ENCODE measurements at regions not wholly inside any gene's neighbourhood (a gene's known extent, or its start where the extent isn't known, plus 50 kb on each side); places are given as distances from the start of the nearest gene placed in this dataset.

GRCh38 chr16:51994597-51994996 is 552.3 kb downstream of the TOX3 start:
- H3K27ac Mint-ChIP-seq (ENCODE audit: unreplicated experiment), result peak overlapping the region; percentile 18
- peaks cover 9% of the 10 kb centered on the region for H3K36me3 Mint-ChIP-seq (ENCODE audit: insufficient read depth, unreplicated experiment)
- DNase-seq, result peak; percentile 98
- H3K4me3 Mint-ChIP-seq (ENCODE audit: low read depth, unreplicated experiment), result peak overlapping the region; percentile 3
- CTCF ChIA-PET, result interaction anchor here (0.6 to 1.3 kb wide), 6 partner anchors 10 to 873 kb away, joined by 3 to 7 read pairs (median 4); no protein-coding TSS in a partner anchor
- intact Hi-C loops (cut with micrococcal nuclease; ENCODE audit: unreplicated experiment), result loop anchor here (10.0 kb wide), 1 partner anchor 60 kb away; no protein-coding TSS in a partner anchor
- TF ChIP-seq CTCF (IDR thresholded peaks at IDR 0.05; ENCODE audit: unreplicated experiment), result no peak
- peaks cover 58% of the 10 kb centered on the region for H3K4me1 Mint-ChIP-seq (ENCODE audit: low read depth, unreplicated experiment)
- no TSS peak for BruUV-seq (replicated peaks)
- H3K9me3 Mint-ChIP-seq (ENCODE audit: low read depth, unreplicated experiment), result peaks cover 3% of the 10 kb centered on the region
- H3K27me3 Mint-ChIP-seq (ENCODE audit: unreplicated experiment), result no peaks in the 10 kb centered on the region

- peaks cover 5% of the 10 kb centered on the region for H3K36me3 Mint-ChIP-seq (ENCODE audit: insufficient read depth, unreplicated experiment)
- intact Hi-C loops (cut with micrococcal nuclease; ENCODE audit: unreplicated experiment), result loop anchor here (10.0 kb wide), 2 partner anchors 65 to 745 kb away; no protein-coding TSS in a partner anchor
- no peaks in the 10 kb centered on the region for H3K9me3 Mint-ChIP-seq (ENCODE audit: low read depth, unreplicated experiment)
- CTCF ChIA-PET, result no interaction called here
- no peak overlapping the region for H3K4me3 Mint-ChIP-seq (ENCODE audit: low read depth, unreplicated experiment)
- H3K27ac Mint-ChIP-seq (ENCODE audit: unreplicated experiment), result no peak overlapping the region
- peaks cover 44% of the 10 kb centered on the region for H3K4me1 Mint-ChIP-seq (ENCODE audit: low read depth, unreplicated experiment)
- DNase-seq, result no peak
- TF ChIP-seq CTCF (IDR thresholded peaks at IDR 0.05; ENCODE audit: unreplicated experiment), result no peak
- H3K27me3 Mint-ChIP-seq (ENCODE audit: unreplicated experiment), result no peaks in the 10 kb centered on the region
- no TSS peak for BruUV-seq (replicated peaks)
Observed at GRCh38 chr16:51989637-51990230, 557.2 kb downstream of the TOX3 start.

- Mint-ChIP-seq H3K36me3 (ENCODE audit: insufficient read depth, unreplicated experiment) (no peaks in the 10 kb centered on the region), H3K27ac (ENCODE audit: unreplicated experiment) (no peak overlapping the region), H3K4me3 (ENCODE audit: low read depth, unreplicated experiment) (no peak overlapping the region), H3K27me3 (ENCODE audit: unreplicated experiment) (no peaks in the 10 kb centered on the region), H3K9me3 (ENCODE audit: low read depth, unreplicated experiment) (no peaks in the 10 kb centered on the region), H3K4me1 (ENCODE audit: low read depth, unreplicated experiment) (peaks cover 44% of the 10 kb centered on the region)
- no peak for TF ChIP-seq CTCF (IDR thresholded peaks at IDR 0.05; ENCODE audit: unreplicated experiment)
- intact Hi-C loops (cut with micrococcal nuclease; ENCODE audit: unreplicated experiment), result loop anchor here (10.0 kb wide), 1 partner anchor 744 kb away; no protein-coding TSS in a partner anchor
- CTCF ChIA-PET, result no interaction called here
- no peak for DNase-seq
- BruUV-seq (replicated peaks), result no TSS peak
Observed at GRCh38 chr16:51988977-51989376, 558.0 kb downstream of the TOX3 start.

GRCh38 chr16:51987519-51987918 is 559.4 kb downstream of the TOX3 start:
- Mint-ChIP-seq H3K4me3 (ENCODE audit: low read depth, unreplicated experiment) (no peak overlapping the region), H3K36me3 (ENCODE audit: insufficient read depth, unreplicated experiment) (peaks cover 8% of the 10 kb centered on the region), H3K27ac (ENCODE audit: unreplicated experiment) (no peak overlapping the region), H3K4me1 (ENCODE audit: low read depth, unreplicated experiment) (peaks cover 41% of the 10 kb centered on the region), H3K27me3 (ENCODE audit: unreplicated experiment) (no peaks in the 10 kb centered on the region), H3K9me3 (ENCODE audit: low read depth, unreplicated experiment) (no peaks in the 10 kb centered on the region)
- no peak for TF ChIP-seq CTCF (IDR thresholded peaks at IDR 0.05; ENCODE audit: unreplicated experiment)
- CTCF ChIA-PET, result no interaction called here
- intact Hi-C loops (cut with micrococcal nuclease; ENCODE audit: unreplicated experiment), result loop anchor here (10.0 kb wide), 1 partner anchor 743 kb away; no protein-coding TSS in a partner anchor
- no peak for DNase-seq
- no TSS peak for BruUV-seq (replicated peaks)

Data from Calu3 (cell line).